Nephron (organoid): ENCODE measurements at regions not wholly inside any gene's neighbourhood (a gene's known extent, or its start where the extent isn't known, plus 50 kb on each side); places are given as distances from the start of the nearest gene placed in this dataset.
A peak's percentile ranks its signal among the peaks of the same experiment; 100 is the strongest.

ENCODE experiments used
- H3K27ac Mint-ChIP-seq, 3 experiments: 2 replicates each; pipeline ENCODE4 v1.8.0; 2020; ENCODE audit warnings: mixed read lengths in 3 of 3, mild to moderate bottlenecking in 2 of 3, moderate library complexity in 1 of 3
- H3K27me3 Mint-ChIP-seq: 2 replicates; pipeline ENCODE4 v1.8.0; 2021; ENCODE audit warnings: low read depth, mild to moderate bottlenecking, moderate library complexity, mixed read lengths
- H3K36me3 Mint-ChIP-seq: 2 replicates; pipeline ENCODE4 v1.8.0; 2020; ENCODE audit warnings: low read depth, mixed read lengths
- H3K4me1 Mint-ChIP-seq: 2 replicates; pipeline ENCODE4 v1.8.0; 2020; ENCODE audit warnings: mixed read lengths
- H3K4me3 Mint-ChIP-seq, 3 experiments: 2 replicates each; pipeline ENCODE4 v1.8.0; 2020; ENCODE audit warnings: mild to moderate bottlenecking in 3 of 3, mixed read lengths in 3 of 3, moderate library complexity in 2 of 3
- H3K9me3 Mint-ChIP-seq: 2 replicates; pipeline ENCODE4 v1.8.0; 2020; ENCODE audit warnings: mixed read lengths
- TF ChIP-seq, protein P1 (sequence below), 3 experiments: fragments of 200-600 bp; sonication (generic); IDR thresholded peaks; one replicate each; pipeline ENCODE4 v1.5.0; 2021; ENCODE audit warnings: antibody characterized with exemption in 3 of 3; ENCODE audit not compliant: unreplicated experiment in 3 of 3

DNA sequence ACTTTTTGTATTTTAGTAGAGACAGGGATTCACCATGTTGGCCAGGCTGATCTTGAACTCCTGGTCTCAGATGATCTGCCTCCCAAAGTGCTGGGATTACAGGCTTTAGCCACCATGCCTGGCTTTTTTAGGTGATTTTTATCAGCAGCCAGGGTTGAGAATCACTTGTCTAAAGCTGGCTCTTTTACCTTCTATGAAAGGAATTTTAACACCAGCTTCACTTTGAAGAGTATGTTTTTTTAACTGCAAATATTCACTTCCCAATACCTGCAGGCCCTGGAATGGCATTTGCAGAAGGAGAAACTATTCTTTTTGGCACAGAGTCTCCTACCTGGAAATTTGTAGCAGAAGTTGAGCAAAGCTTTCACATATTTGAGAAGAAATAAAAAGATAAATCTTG is 63.6 kb upstream of the NAA20 start:
- H3K27ac Mint-ChIP-seq, result no peak overlapping the region
- no peak overlapping the region for H3K4me3 Mint-ChIP-seq
- no peaks in the 10 kb centered on the region for H3K9me3 Mint-ChIP-seq
- no peaks in the 10 kb centered on the region for H3K4me1 Mint-ChIP-seq
- TF ChIP-seq, protein P1, sequence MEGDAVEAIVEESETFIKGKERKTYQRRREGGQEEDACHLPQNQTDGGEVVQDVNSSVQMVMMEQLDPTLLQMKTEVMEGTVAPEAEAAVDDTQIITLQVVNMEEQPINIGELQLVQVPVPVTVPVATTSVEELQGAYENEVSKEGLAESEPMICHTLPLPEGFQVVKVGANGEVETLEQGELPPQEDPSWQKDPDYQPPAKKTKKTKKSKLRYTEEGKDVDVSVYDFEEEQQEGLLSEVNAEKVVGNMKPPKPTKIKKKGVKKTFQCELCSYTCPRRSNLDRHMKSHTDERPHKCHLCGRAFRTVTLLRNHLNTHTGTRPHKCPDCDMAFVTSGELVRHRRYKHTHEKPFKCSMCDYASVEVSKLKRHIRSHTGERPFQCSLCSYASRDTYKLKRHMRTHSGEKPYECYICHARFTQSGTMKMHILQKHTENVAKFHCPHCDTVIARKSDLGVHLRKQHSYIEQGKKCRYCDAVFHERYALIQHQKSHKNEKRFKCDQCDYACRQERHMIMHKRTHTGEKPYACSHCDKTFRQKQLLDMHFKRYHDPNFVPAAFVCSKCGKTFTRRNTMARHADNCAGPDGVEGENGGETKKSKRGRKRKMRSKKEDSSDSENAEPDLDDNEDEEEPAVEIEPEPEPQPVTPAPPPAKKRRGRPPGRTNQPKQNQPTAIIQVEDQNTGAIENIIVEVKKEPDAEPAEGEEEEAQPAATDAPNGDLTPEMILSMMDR (IDR thresholded peaks at IDR 0.05; ENCODE audit: unreplicated experiment in 3 of 3), result no peak
- H3K36me3 Mint-ChIP-seq, result peaks cover 28% of the 10 kb centered on the region
- no peaks in the 10 kb centered on the region for H3K27me3 Mint-ChIP-seq

DNA sequence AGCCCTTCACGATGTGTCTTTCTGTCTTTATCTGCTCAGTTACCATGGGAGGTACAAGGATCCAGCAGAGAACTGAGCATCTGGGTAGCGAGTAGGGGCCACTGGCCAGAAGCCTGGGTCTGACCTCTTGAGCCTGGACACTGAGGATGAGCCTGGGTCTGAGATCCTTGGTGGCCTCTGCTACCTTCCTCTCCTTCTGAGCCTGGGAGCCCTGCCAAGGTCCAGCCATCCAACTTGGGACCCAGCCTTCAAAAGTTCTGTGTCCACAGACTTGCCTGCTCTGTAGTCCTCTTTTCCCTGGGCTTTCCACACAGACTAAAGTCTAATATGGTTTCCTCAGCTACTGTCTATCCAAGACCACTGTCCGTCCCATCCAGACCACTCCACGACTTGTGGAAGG is 60.2 kb upstream of the NAA20 start:
- Mint-ChIP-seq H3K27me3 (no peaks in the 10 kb centered on the region), H3K9me3 (no peaks in the 10 kb centered on the region), H3K4me3 (no peak overlapping the region), H3K4me1 (no peaks in the 10 kb centered on the region), H3K27ac (no peak overlapping the region), H3K36me3 (peaks cover 52% of the 10 kb centered on the region)
- TF ChIP-seq, protein P1 (IDR thresholded peaks at IDR 0.05; ENCODE audit: unreplicated experiment in 3 of 3), result no peak

DNA sequence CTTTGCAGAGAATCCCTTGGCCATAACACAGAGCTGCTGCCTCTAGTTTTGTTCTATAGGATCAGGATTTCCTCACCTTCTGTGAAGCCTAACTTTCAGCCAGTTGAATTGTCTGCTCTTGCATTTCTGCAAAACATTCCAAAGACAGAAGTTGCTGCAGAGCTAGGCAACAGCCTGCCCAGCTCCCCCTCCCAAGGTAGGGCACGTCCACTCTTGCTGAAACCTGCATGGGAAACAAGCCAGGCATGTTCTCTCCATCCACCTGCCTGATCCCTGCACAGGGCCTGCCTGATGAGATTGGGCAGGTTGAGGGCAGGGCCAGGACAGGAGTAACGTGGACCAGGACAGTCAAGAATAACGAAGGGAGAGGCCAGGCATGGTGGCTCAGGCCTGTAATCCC is 58.9 kb upstream of the NAA20 start:
- Mint-ChIP-seq H3K27ac (no peak overlapping the region), H3K4me1 (no peaks in the 10 kb centered on the region), H3K4me3 (no peak overlapping the region), H3K36me3 (peaks cover 58% of the 10 kb centered on the region), H3K9me3 (no peaks in the 10 kb centered on the region), H3K27me3 (no peaks in the 10 kb centered on the region)
- TF ChIP-seq, protein P1 (IDR thresholded peaks at IDR 0.05; ENCODE audit: unreplicated experiment in 3 of 3), result no peak

DNA sequence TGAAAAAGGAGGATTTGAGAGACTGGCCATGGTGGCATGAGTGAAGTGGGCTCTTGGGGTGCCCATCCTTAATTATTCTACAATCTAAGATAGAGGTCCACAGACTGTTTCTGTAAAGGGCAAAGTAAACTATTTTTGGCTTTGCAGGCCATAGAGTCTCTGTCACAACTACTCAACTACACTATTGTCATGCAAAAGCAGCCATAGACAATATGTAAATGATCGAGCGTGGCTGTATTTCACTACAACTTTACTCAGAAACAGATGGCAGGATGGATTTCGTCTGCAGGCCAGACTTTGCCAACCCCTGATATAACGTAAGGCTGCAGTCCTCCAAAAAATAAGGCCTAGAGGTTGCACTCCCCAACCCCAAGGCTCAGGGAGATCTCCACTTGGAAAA is 58.2 kb upstream of the NAA20 start:
- no peaks in the 10 kb centered on the region for H3K4me1 Mint-ChIP-seq
- TF ChIP-seq, protein P1 (IDR thresholded peaks at IDR 0.05; ENCODE audit: unreplicated experiment in 3 of 3), result no peak
- H3K36me3 Mint-ChIP-seq, result peaks cover 58% of the 10 kb centered on the region
- H3K4me3 Mint-ChIP-seq, result no peak overlapping the region
- no peak overlapping the region for H3K27ac Mint-ChIP-seq
- no peaks in the 10 kb centered on the region for H3K27me3 Mint-ChIP-seq
- no peaks in the 10 kb centered on the region for H3K9me3 Mint-ChIP-seq

DNA sequence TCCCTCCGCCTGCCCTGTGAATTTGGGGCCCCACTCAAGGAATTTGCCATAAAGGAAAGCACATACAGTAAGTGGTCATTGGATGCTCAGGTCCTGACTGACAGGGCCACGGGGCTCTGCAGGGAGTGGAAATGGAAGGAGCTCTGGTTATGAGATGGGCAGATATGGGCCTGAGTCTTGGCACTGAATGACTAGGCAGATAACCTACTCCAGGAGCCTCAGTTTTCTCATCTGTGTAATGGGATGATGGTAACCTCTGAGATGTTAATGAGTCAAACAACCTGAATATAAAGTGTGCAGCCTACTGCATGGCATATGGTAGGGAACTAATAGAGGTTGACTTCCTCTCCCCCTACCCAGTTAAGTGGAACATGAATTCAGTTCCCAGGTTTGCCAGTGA is 56.4 kb upstream of the NAA20 start:
- Mint-ChIP-seq H3K4me3 (no peak overlapping the region), H3K27ac (peak overlapping the region in 1 of 3 experiments; percentile 72), H3K36me3 (peaks cover 61% of the 10 kb centered on the region), H3K9me3 (no peaks in the 10 kb centered on the region), H3K4me1 (peaks cover 9% of the 10 kb centered on the region), H3K27me3 (no peaks in the 10 kb centered on the region)
- TF ChIP-seq, protein P1 (IDR thresholded peaks at IDR 0.05; ENCODE audit: unreplicated experiment in 3 of 3), result no peak

DNA sequence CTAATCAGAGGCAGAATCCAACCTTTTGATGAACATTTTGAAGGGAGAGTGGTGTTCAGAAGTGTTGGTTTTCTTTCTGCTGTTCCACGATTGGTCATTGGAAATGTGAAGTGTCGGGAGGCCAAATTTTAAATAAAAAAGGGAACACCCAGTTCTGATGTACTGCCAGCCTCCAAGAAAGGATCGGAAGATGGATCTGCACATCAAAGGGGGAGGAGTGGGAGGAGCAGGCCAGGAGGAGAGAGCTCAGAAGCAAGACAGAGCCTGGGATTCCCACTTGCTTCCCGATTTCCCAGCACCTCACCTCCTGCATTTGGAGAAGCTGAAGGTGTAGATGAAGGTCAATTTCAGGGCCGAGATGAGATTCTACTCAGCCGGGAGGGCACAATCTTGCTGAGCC is 55.9 kb upstream of the NAA20 start:
- TF ChIP-seq, protein P1 (IDR thresholded peaks at IDR 0.05; ENCODE audit: unreplicated experiment in 3 of 3), result no peak
- no peaks in the 10 kb centered on the region for H3K9me3 Mint-ChIP-seq
- peak overlapping the region in 1 of 3 experiments; percentile 72 for H3K27ac Mint-ChIP-seq
- H3K36me3 Mint-ChIP-seq, result peaks cover 62% of the 10 kb centered on the region
- H3K4me1 Mint-ChIP-seq, result peaks cover 9% of the 10 kb centered on the region
- H3K4me3 Mint-ChIP-seq, result no peak overlapping the region
- H3K27me3 Mint-ChIP-seq, result no peaks in the 10 kb centered on the region
